ENCODE measurements at regions not wholly inside any gene's neighbourhood (a gene's known extent, or its start where the extent isn't known, plus 50 kb on each side); places are given as distances from the start of the nearest gene placed in this dataset.
"Not testable (repeated sequence)": the region's sequence is repeated elsewhere in the genome, so short reads cannot be mapped to it uniquely, and the experiment has no call there.

GRCh38 chrX:42342981-42343380, 419.6 kb upstream of the CASK start:
- H3K9me3 ChIP-seq (ENCODE audit: control insufficient read depth, insufficient read depth, low read depth, low read length); H3K27me3 ChIP-seq (ENCODE audit: control insufficient read depth, insufficient read depth, low read length); H3K36me3 ChIP-seq (ENCODE audit: control insufficient read depth, insufficient read depth, low read length); H3K9ac ChIP-seq (ENCODE audit: low read length); H3K27ac ChIP-seq (ENCODE audit: low read depth, low read length); H3K4me1 ChIP-seq (ENCODE audit: control insufficient read depth, insufficient read depth, low read length); H3K4me3 ChIP-seq (ENCODE audit: low read depth, low read length): not testable (repeated sequence)
